ENCODE measurements at regions not wholly inside any gene's neighbourhood (a gene's known extent, or its start where the extent isn't known, plus 50 kb on each side); places are given as distances from the start of the nearest gene placed in this dataset.

- no peak for TF ChIP-seq POLR2AphosphoS5 (IDR thresholded peaks at IDR 0.05; ENCODE audit: low read depth, low read length)
- no peak for TF ChIP-seq POU2F2 (IDR thresholded peaks at IDR 0.05; ENCODE audit: low read depth, low read length)
- TF ChIP-seq POLR2A (IDR thresholded peaks at IDR 0.05; ENCODE audit: low read depth, low read length): no peak
- TF ChIP-seq TAF1 (IDR thresholded peaks at IDR 0.05; ENCODE audit: low read depth, low read length): no peak
- no peak for TF ChIP-seq SPI1 (IDR thresholded peaks at IDR 0.05; ENCODE audit: low read depth, low read length)
- TF ChIP-seq PAX5 (IDR thresholded peaks at IDR 0.05; ENCODE audit: insufficient read depth, low read length, severe bottlenecking): no peak
These were observed 373.1 kb downstream of the NAF1 start for GRCh38 chr4:162793571-162793970.

Data from GM12891 (cell line).